Thyroid gland (tissue), 4 donors: ENCODE measurements at regions not wholly inside any gene's neighbourhood (a gene's known extent, or its start where the extent isn't known, plus 50 kb on each side); places are given as distances from the start of the nearest gene placed in this dataset.

ENCODE experiments used
- POLR2A ChIP-seq, 2 donors: fragments of 450-650 bp; IDR thresholded peaks; one replicate each; pipeline ENCODE4 v1.6.1; 2017; ENCODE audit warnings: antibody characterized with exemption in 2 of 2, mild to moderate bottlenecking in 2 of 2, moderate library complexity in 1 of 2
- TF ChIP-seq, protein P1 (sequence below), 6 experiments: fragments of 200-600 bp in 3 of 6; fragments of 450-650 bp in 3 of 6; sonication (generic) in 3 of 6; IDR thresholded peaks; one replicate each; pipeline ENCODE4 v1.5.1; 2016 to 2019; ENCODE audit warnings: antibody characterized with exemption in 6 of 6, mild to moderate bottlenecking in 2 of 6, inconsistent platforms in 1 of 6, moderate library complexity in 1 of 6

DNA sequence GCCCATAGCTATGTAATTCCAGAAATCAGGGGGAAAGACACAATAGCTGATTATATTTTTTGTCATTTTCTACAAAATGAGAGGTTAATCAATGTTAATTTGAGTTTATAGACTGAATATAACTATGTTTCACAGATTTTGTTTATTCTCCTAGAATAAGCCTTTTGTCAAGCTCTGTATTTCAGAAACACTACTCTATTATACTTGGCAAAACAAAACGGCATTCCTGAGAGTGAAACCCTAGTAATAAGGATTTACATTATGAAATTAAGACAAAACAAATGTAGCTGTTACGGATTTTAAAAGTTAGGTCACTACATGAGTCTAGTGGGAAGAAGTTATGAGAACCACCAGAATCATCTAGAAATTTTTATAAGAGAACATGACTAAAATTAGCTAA is 334.2 kb downstream of the KLF12 start:
- TF ChIP-seq, protein P1, sequence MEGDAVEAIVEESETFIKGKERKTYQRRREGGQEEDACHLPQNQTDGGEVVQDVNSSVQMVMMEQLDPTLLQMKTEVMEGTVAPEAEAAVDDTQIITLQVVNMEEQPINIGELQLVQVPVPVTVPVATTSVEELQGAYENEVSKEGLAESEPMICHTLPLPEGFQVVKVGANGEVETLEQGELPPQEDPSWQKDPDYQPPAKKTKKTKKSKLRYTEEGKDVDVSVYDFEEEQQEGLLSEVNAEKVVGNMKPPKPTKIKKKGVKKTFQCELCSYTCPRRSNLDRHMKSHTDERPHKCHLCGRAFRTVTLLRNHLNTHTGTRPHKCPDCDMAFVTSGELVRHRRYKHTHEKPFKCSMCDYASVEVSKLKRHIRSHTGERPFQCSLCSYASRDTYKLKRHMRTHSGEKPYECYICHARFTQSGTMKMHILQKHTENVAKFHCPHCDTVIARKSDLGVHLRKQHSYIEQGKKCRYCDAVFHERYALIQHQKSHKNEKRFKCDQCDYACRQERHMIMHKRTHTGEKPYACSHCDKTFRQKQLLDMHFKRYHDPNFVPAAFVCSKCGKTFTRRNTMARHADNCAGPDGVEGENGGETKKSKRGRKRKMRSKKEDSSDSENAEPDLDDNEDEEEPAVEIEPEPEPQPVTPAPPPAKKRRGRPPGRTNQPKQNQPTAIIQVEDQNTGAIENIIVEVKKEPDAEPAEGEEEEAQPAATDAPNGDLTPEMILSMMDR (IDR thresholded peaks at IDR 0.05): no peak
- no peak for TF ChIP-seq POLR2A (IDR thresholded peaks at IDR 0.05)
